Activated CD4-positive, alpha-beta T cell treated with anti-CD3 and anti-CD28 coated beads, Interleukin-2, amount 50 U/mL, for 48 hours (primary cell): ENCODE measurements at regions not wholly inside any gene's neighbourhood (a gene's known extent, or its start where the extent isn't known, plus 50 kb on each side); places are given as distances from the start of the nearest gene placed in this dataset.
"Not testable (repeated sequence)": the region's sequence is repeated elsewhere in the genome, so short reads cannot be mapped to it uniquely, and the experiment has no call there.

ENCODE experiments used
- DNase-seq, 2 experiments: peaks; one replicate each; pipeline ENCODE4 v3.0.0-alpha.2; 2020

GRCh38 chr2:87199228-87199627 lies 177.6 kb upstream of the PLGLB1 start:
- not testable (repeated sequence) for DNase-seq

- DNase-seq: not testable (repeated sequence)
Measured at GRCh38 chr2:87204569-87205147, 183.0 kb upstream of the PLGLB1 start.

GRCh38 chr2:87212938-87213337 lies 191.3 kb upstream of the PLGLB1 start:
- not testable (repeated sequence) for DNase-seq

- not testable (repeated sequence) for DNase-seq
Measured at GRCh38 chr2:87217005-87217404, 195.4 kb upstream of the PLGLB1 start.

- peak; percentile 91 to 93 for DNase-seq
Measured at GRCh38 chr2:87217741-87218410, 196.2 kb upstream of the PLGLB1 start.

- not testable (repeated sequence) for DNase-seq
Measured at GRCh38 chr2:87220651-87221050, 199.0 kb upstream of the PLGLB1 start.

- not testable (repeated sequence) for DNase-seq
Measured at GRCh38 chr2:87222131-87222530, 200.5 kb upstream of the PLGLB1 start.

GRCh38 chr2:87223873-87224272 lies 202.2 kb upstream of the PLGLB1 start:
- not testable (repeated sequence) for DNase-seq

- DNase-seq: peak in 1 of 2 experiments; percentile 16
Measured at GRCh38 chr2:87229091-87229689, 207.5 kb upstream of the PLGLB1 start.

GRCh38 chr2:87229964-87230363 lies 208.3 kb upstream of the PLGLB1 start:
- DNase-seq: not testable (repeated sequence)

GRCh38 chr2:87235333-87235981 lies 213.8 kb upstream of the PLGLB1 start:
- DNase-seq: not testable (repeated sequence)

GRCh38 chr2:87237570-87238336 lies 216.1 kb upstream of the PLGLB1 start:
- DNase-seq: peak; percentile 50 to 61

GRCh38 chr2:87239558-87240215 lies 218.0 kb upstream of the PLGLB1 start:
- DNase-seq: peak; percentile 11 to 19

GRCh38 chr2:87246066-87246717 lies 224.5 kb upstream of the PLGLB1 start:
- DNase-seq: peak; percentile 22 to 44

- DNase-seq: not testable (repeated sequence)
Measured at GRCh38 chr2:87252046-87252445, 230.4 kb upstream of the PLGLB1 start.

- not testable (repeated sequence) for DNase-seq
Measured at GRCh38 chr2:87254562-87254961, 232.9 kb upstream of the PLGLB1 start.

GRCh38 chr2:87255410-87255809 lies 233.8 kb upstream of the PLGLB1 start:
- not testable (repeated sequence) for DNase-seq

GRCh38 chr2:87258887-87259286 lies 237.2 kb upstream of the PLGLB1 start:
- not testable (repeated sequence) for DNase-seq

GRCh38 chr2:87262184-87262702 lies 240.6 kb upstream of the PLGLB1 start:
- DNase-seq: not testable (repeated sequence)

GRCh38 chr2:87263868-87264518 lies 242.3 kb upstream of the PLGLB1 start:
- not testable (repeated sequence) for DNase-seq

GRCh38 chr2:87275192-87275591 lies 253.5 kb upstream of the PLGLB1 start:
- DNase-seq: not testable (repeated sequence)
